Head of caudate nucleus (tissue), 42 donors: ENCODE measurements at regions not wholly inside any gene's neighbourhood (a gene's known extent, or its start where the extent isn't known, plus 50 kb on each side); places are given as distances from the start of the nearest gene placed in this dataset.
"Not testable (repeated sequence)": the region's sequence is repeated elsewhere in the genome, so short reads cannot be mapped to it uniquely, and the experiment has no call there.

Experiments
- DNase-seq, 42 donors: peaks; one replicate each; pipeline versions ENCODE4 v3.0.0 to v3.0.0-alpha.2; 2020 to 2021; ENCODE audit warnings: mixed read lengths in 7 of 42
- intact Hi-C: fragments of 100-400 bp; cut with DNase I; formaldehyde crosslinking; loops from one replicate; pipeline ENCODE4 v1.15.0; 2022

DNA sequence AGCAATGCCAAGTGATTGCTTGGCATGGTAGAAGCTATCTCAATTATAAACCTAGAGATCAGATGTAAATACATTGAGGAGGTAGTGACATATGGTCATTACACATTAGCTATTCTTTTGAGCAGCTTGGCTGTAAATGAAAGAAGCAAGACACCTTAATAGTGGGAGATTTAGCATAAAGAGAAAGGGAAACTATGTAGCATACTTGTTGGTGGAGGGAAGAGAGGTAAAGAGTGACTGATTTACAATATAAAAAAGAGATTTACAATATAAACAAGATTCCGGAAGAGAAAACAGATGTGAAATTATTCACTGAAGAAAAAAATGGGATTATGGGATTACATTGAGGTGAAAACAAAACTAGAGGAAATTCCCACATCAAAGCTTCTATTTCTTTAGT lies 2009.6 kb downstream of the OLFM4 start:
- intact Hi-C loops: no loop called here

DNA sequence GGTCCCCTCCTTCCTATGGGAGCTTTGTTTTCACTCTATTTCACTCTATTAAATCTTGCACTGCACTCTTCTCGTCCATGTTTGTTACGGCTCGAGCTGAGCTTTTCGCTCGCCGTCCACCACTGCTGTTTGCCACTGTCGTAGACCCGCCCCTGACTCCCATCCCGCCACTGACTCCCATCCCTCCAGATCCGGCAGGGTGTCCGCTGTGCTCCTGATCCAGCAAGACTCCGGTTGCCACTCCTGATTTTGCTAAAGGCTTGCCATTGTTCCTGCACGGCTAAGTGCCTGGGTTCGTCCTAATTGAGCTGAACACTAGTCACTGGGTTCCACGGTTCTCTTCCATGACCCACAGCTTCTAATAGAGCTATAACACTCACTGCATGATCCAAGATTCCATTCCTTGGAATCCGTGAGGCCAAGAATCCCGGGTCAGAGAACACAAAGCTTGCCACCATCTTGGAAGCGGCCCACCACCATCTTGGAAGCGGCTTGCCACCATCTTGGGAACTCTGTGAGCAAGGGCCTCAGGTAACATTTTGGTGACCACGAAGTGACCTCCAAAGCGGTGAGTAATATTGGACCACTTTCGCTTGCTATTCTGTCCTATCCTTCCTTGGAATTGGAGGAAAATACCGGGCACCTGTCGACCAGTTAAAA lies 2025.4 kb downstream of the OLFM4 start:
- intact Hi-C loops, DNase-seq: not testable (repeated sequence)

More for the DNA sequence above, 2009.6 kb downstream of the OLFM4 start:
- no peak for DNase-seq

- intact Hi-C loops, DNase-seq: not testable (repeated sequence)
Measured at GRCh38 chr13:55055666-55056065, 2027.1 kb downstream of the OLFM4 start.

DNA sequence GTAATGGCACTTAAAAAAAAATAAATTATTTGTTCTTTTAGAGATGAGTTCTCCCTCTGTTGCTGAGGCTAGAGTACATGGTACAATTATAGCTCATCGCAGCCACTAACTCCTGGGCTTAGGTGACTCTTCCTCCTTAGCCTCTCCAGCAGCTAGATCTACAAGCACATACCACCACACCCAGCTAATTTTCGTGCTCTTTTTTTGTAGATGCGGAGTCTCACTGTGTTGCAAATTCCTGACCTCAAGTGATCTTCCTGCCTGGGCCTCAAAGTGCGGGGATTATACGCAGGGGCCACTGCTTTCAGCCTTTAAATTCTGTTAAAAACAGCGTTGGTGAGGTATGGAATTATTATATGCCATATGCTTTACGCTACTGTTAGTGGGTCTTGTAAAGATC lies 2034.0 kb downstream of the OLFM4 start:
- DNase-seq: no peak
- intact Hi-C loops: no loop called here

DNA sequence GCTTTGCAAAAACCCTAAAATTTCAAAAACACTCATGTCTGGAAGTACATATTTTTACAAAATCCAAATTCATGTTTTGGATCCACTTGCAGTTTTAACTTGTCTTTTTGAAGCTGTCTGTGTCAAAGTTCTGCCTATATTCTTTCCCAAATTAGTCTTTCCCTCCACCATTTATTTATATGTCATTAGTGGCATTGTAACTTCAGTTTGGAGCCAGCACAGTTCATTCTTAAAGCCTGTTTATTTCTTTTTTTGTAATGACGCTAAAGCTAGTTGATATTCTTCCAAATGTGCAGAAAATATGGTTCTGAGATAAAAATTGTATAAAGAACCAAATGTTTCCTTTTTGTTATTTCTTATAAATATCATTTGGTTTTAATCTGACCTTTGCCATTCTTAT lies 2039.3 kb downstream of the OLFM4 start:
- no peak for DNase-seq
- intact Hi-C loops: no loop called here

GRCh38 chr13:55069746-55070145 lies 2041.1 kb downstream of the OLFM4 start:
- intact Hi-C loops: no loop called here

GRCh38 chr13:55073000-55073399 lies 2044.4 kb downstream of the OLFM4 start:
- intact Hi-C loops: no loop called here
- no peak for DNase-seq

More at GRCh38 chr13:55069746-55070145, 2041.1 kb downstream of the OLFM4 start:
- no peak for DNase-seq

DNA sequence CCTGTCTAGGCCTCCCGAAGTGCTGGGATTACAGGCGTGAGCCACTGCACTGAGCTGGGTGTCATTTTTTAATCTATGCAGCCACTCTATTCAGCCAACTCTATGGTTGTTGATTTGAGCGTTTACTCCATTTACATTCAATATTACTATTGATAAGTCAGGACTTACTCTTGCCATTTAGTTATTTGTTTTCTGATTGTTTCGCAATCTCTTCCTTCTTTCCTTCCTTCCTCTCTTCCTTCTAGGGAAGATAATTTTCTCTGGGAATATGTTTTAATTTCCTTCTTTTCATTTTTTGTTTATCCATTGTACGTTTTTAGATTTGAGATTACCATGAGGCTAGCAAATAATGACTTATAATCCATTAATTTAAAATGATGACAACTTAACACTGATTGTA lies 2056.0 kb downstream of the OLFM4 start:
- intact Hi-C loops: no loop called here
- DNase-seq: no peak

GRCh38 chr13:55087085-55087484 lies 2053.6 kb upstream of the PRR20A start:
- intact Hi-C loops: no loop called here
- DNase-seq: no peak

DNA sequence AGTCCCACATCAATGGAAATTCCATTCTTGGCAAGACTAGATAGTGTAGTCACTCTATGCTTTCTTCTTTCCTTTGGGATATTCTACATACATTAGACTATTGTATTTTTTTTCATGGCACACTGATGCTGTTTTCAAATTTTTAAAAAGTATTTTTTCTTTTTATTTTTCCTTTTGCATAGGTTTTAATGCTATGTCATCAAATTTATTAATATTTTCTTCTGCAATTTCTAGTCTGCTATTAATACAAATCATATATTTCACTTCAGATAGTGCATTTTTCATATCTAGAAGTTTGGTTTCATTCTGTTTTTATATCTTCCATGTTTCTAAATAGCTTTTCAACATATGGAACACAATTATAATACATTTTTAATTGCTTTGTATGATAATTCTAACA lies 2050.1 kb upstream of the PRR20A start:
- intact Hi-C loops: no loop called here
- no peak for DNase-seq

DNA sequence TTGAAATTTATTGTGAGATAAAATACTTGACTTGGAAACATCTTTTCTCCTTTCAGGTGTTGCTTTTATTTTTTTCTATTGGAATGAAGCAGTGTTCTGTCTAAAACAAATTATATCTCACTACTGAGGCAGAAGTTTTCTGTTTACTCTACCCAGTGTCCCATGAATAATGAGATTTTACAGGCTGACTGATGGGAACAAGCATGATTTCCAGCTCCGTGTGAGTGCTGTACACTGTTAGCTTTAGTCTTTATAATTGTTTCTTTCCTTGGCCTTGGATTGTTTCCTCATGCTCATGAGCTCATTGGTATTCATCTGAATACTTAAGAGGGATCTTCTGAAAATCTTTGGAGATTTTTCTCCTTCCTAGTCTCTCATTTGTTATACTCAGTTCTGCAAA lies 2049.5 kb upstream of the PRR20A start:
- intact Hi-C loops: no loop called here

GRCh38 chr13:55106509-55106908 lies 2034.2 kb upstream of the PRR20A start:
- no peak for DNase-seq
- intact Hi-C loops: no loop called here

More for the DNA sequence above, 2049.5 kb upstream of the PRR20A start:
- no peak for DNase-seq

DNA sequence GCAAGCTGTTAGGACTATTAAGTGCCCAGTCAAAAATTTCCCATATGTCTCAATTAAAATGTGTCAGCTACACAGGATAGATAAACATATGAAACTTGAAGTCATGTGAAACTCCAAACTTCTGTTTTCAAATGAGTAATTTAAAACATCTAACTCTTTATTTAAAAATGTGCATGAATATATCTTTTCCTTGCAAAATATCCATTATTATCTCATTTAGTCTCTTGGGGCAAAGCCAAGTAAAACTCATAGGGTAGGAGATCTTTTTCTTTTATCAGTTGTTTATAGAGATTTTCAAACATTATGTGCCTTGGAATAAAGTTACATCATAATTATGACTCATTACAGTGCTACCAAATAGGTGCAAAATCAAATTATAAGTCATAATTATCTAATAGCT lies 2020.1 kb upstream of the PRR20A start:
- DNase-seq: no peak
- intact Hi-C loops: no loop called here

- intact Hi-C loops: no loop called here
- no peak for DNase-seq
Measured at GRCh38 chr13:55155046-55155445, 1985.7 kb upstream of the PRR20A start.

DNA sequence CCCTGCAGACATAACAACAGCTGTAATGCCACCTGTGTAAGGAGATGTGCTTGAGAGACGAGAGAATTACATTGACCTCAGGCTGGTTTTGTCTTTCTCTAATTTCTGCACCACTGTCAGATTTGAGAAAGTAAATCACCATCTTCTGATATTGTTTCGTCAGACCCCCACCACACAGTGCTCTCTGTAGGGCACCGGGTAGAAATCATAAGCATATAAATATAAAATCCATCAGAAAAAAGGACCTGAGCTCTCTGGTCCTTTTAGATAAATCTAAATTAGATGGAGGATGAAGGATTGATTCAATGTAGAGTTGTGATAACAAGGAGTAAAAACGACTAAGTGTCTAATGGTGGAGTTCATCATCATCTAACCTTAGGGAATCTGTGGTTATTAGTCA lies 1981.0 kb upstream of the PRR20A start:
- intact Hi-C loops: no loop called here
- no peak for DNase-seq

- intact Hi-C loops: no loop called here
- no peak for DNase-seq
Measured at GRCh38 chr13:55160867-55161266, 1979.9 kb upstream of the PRR20A start.

DNA sequence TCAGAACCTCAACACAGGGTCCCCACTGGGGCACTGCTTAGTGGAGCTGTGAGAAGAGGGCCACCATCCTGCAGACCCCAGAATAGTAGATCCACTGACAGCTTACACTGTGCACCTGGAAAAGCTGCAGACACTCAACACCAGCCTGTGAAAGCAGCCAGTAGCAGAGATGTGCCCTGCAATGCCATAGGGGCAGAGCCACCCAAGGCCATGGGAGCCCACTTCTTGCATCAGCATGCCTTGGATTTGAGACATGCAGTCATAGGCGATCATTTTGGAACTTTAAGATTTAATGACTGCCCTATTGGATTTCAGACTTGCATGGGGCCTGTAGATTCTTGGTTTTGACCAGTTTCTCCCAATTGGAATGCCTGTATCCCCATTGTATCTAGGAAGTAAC lies 1962.1 kb upstream of the PRR20A start:
- DNase-seq, intact Hi-C loops: not testable (repeated sequence)

- intact Hi-C loops: no loop called here
- no peak for DNase-seq
Measured at GRCh38 chr13:55190996-55191395, 1949.7 kb upstream of the PRR20A start.

- no peak for DNase-seq
Measured at GRCh38 chr13:55199134-55199533, 1941.6 kb upstream of the PRR20A start.

GRCh38 chr13:55214841-55215345 lies 1925.8 kb upstream of the PRR20A start:
- DNase-seq: no peak
- intact Hi-C loops: no loop called here

More at GRCh38 chr13:55199134-55199533, 1941.6 kb upstream of the PRR20A start:
- intact Hi-C loops: no loop called here

DNA sequence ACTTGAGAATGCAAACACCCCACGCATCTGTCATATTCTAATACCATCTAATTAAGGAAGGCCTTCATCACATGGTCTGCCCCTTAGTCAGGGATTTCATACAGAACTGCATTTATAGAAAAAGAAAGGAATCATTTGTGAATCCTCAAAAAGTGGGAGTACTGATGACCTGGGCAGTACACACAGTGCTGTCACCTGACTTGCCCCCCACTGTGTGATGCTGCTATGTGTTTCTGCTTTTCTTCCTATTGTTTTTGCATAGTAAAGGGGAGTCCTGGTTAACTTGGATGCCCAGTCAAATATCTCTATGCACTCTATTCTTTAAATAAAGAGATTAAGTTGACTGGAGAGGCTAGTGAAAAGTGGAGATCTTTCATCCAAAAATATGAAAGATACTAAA lies 1921.2 kb upstream of the PRR20A start:
- DNase-seq: no peak
- intact Hi-C loops: no loop called here
